Fibroblast of villous mesenchyme (primary cell): ENCODE measurements at regions not wholly inside any gene's neighbourhood (a gene's known extent, or its start where the extent isn't known, plus 50 kb on each side); places are given as distances from the start of the nearest gene placed in this dataset.

Experiments used
- DNase-seq: peaks from one replicate; pipeline ENCODE4 v3.0.0-alpha.2; 2010; ENCODE audit warnings: low read depth
- H3K4me3 ChIP-seq: 2 replicates; pipeline ENCODE4 v1.5.1; 2011; ENCODE audit warnings: low read depth, mild to moderate bottlenecking, low read length
- CTCF ChIP-seq: IDR thresholded peaks from 2 replicates; pipeline ENCODE4 v1.5.1; 2012; ENCODE audit warnings: low read depth, mild to moderate bottlenecking, low read length; ENCODE audit not compliant: insufficient read depth

GRCh38 chr4:66693694-66694093, 851.6 kb downstream of the CENPC start:
- no peak for TF ChIP-seq CTCF
- no peak overlapping the region for H3K4me3 ChIP-seq
- DNase-seq, result no peak

GRCh38 chr4:66691101-66691500, 854.2 kb downstream of the CENPC start:
- H3K4me3 ChIP-seq, result no peak overlapping the region
- DNase-seq, result no peak
- TF ChIP-seq CTCF, result no peak

GRCh38 chr4:66688674-66689073, 856.6 kb downstream of the CENPC start:
- no peak overlapping the region for H3K4me3 ChIP-seq
- no peak for DNase-seq
- no peak for TF ChIP-seq CTCF

GRCh38 chr4:66687459-66687858, 857.8 kb downstream of the CENPC start:
- no peak for TF ChIP-seq CTCF
- DNase-seq, result no peak
- no peak overlapping the region for H3K4me3 ChIP-seq

- H3K4me3 ChIP-seq, result no peak overlapping the region
- no peak for DNase-seq
- TF ChIP-seq CTCF, result no peak
These were observed 863.3 kb downstream of the CENPC start for GRCh38 chr4:66681962-66682361.

- no peak overlapping the region for H3K4me3 ChIP-seq
- no peak for TF ChIP-seq CTCF
- DNase-seq, result no peak
These were observed 878.1 kb downstream of the CENPC start for GRCh38 chr4:66667249-66667648.

- DNase-seq, result no peak
- no peak for TF ChIP-seq CTCF
- H3K4me3 ChIP-seq, result no peak overlapping the region
These were observed 882.7 kb downstream of the CENPC start for GRCh38 chr4:66662620-66663019.
